HG03439 (cell line): ENCODE measurements at regions not wholly inside any gene's neighbourhood (a gene's known extent, or its start where the extent isn't known, plus 50 kb on each side); places are given as distances from the start of the nearest gene placed in this dataset.

Experiments used
- ATAC-seq: cut with Tn5 transposase; IDR thresholded peaks from one replicate; pipeline ENCODE4 v1.9.1; 2021; ENCODE audit warnings: mild to moderate bottlenecking, moderate library complexity; ENCODE audit not compliant: unreplicated experiment

GRCh38 chr6:135789375-135790050, 62.0 kb upstream of the PDE7B start:
- ATAC-seq, result no peak

- no peak for ATAC-seq
These were observed 60.1 kb upstream of the PDE7B start for GRCh38 chr6:135791441-135791840.

GRCh38 chr6:135796643-135797305, 54.7 kb upstream of the PDE7B start:
- no peak for ATAC-seq

GRCh38 chr6:135797361-135797760, 54.1 kb upstream of the PDE7B start:
- ATAC-seq, result no peak

GRCh38 chr6:135798751-135799515, 52.6 kb upstream of the PDE7B start:
- no peak for ATAC-seq
